Endothelial cell of umbilical vein (primary cell): ENCODE measurements at regions not wholly inside any gene's neighbourhood (a gene's known extent, or its start where the extent isn't known, plus 50 kb on each side); places are given as distances from the start of the nearest gene placed in this dataset.

Experiments used
- BruUV-seq: library from RNA; stranded (reverse); fragments of 400-500 nt; replicated peaks from 2 replicates; lab custom pipeline; 2021; lab: Mats Ljungman, UMichigan
- CTCF ChIA-PET: fragments of 300-600, 350-600 bp; sonication (Branson Sonifier 250); formaldehyde crosslinking; loops from one replicate; lab custom pipeline; 2021; ENCODE audit warnings: antibody characterized with exemption, inconsistent platforms; lab: Charles Lee
- POLR2A ChIA-PET: fragments of 300-600, 350-600 bp; sonication (Branson Sonifier 250); formaldehyde crosslinking; loops from one replicate; lab custom pipeline; 2021; ENCODE audit warnings: antibody characterized with exemption, inconsistent platforms; lab: Charles Lee
- DNase-seq: peaks from one replicate; pipeline ENCODE4 v3.0.0-alpha.2; 2011; ENCODE audit warnings: low read depth, low spot score
- FAIRE-seq: peaks from 2 replicates; lab custom pipeline; 2011; peaks lifted over from hg19 to GRCh38; lab: Jason Lieb, UNC
- H2AFZ ChIP-seq: 2 replicates; pipeline ENCODE4 v1.6.0; 2012; ENCODE audit warnings: low read depth, low read length, control low read depth, inconsistent platforms
- H3K27ac ChIP-seq: 2 replicates; pipeline ENCODE4 v1.5.1; 2011; ENCODE audit warnings: low read depth, mild to moderate bottlenecking, control low read depth, low read length, moderate library complexity; ENCODE audit not compliant: insufficient read depth
- H3K27me3 ChIP-seq, 2 experiments: 2 replicates each; pipeline versions ENCODE4 v1.6.0 to v1.6.1; 2011; ENCODE audit warnings: low read length in 2 of 2, mixed read lengths in 1 of 2; ENCODE audit not compliant: control insufficient read depth in 2 of 2, insufficient read depth in 2 of 2
- H3K36me3 ChIP-seq, 2 experiments: 2 replicates in 1 of 2; 3 replicates in 1 of 2; pipeline ENCODE4 v1.5.1; 2011; ENCODE audit warnings: low read length in 2 of 2, mild to moderate bottlenecking in 1 of 2, moderate library complexity in 1 of 2; ENCODE audit not compliant: control insufficient read depth in 2 of 2, insufficient read depth in 2 of 2; ENCODE audit errors: extremely low read depth in 1 of 2
- H3K4me1 ChIP-seq: 3 replicates; pipeline ENCODE4 v1.5.1; 2011; ENCODE audit warnings: mild to moderate bottlenecking, low read length; ENCODE audit not compliant: control insufficient read depth, insufficient read depth; ENCODE audit errors: extremely low read depth
- H3K4me2 ChIP-seq: 2 replicates; pipeline ENCODE4 v1.6.1; 2011; ENCODE audit warnings: low read length, control low read depth, mixed read lengths; ENCODE audit not compliant: insufficient read depth
- H3K4me3 ChIP-seq, 3 experiments: fragments of 200-600 bp in 1 of 3; sonication (generic), shearing (Covaris generic) in 1 of 3; replicated peaks in 1 of 3; 2 replicates each; pipeline ENCODE4 v1.5.1; 2011 to 2016; ENCODE audit warnings: control low read depth in 3 of 3, low read length in 3 of 3, mild to moderate bottlenecking in 2 of 3, inconsistent platforms in 1 of 3, low read depth in 1 of 3, moderate library complexity in 1 of 3; ENCODE audit not compliant: insufficient read depth in 1 of 3
- H3K79me2 ChIP-seq: 2 replicates; pipeline ENCODE4 v1.6.0; 2012; ENCODE audit warnings: low read length, inconsistent platforms; ENCODE audit not compliant: control insufficient read depth, insufficient read depth
- H3K9ac ChIP-seq: replicated peaks from 2 replicates; pipeline ENCODE3; 2011; ENCODE audit warnings: low read length, control low read depth; ENCODE audit not compliant: insufficient read depth; ENCODE audit errors: extremely low read depth
- H3K9me1 ChIP-seq: replicated peaks from 3 replicates; pipeline ENCODE4 v1.6.0; 2011; ENCODE audit warnings: mild to moderate bottlenecking, low read length; ENCODE audit not compliant: control insufficient read depth, insufficient read depth; ENCODE audit errors: extremely low read depth
- H3K9me3 ChIP-seq: replicated peaks from 2 replicates; pipeline ENCODE4 v1.5.1; 2012; ENCODE audit warnings: low read length, inconsistent platforms; ENCODE audit not compliant: control insufficient read depth, insufficient read depth
- H4K20me1 ChIP-seq: replicated peaks from 2 replicates; pipeline ENCODE3; 2011; ENCODE audit warnings: mild to moderate bottlenecking, low read length; ENCODE audit not compliant: control insufficient read depth, insufficient read depth; ENCODE audit errors: extremely low read depth
- GATA2 ChIP-seq: IDR thresholded peaks from 2 replicates; pipeline ENCODE4 v1.7.0; 2011; ENCODE audit warnings: low read depth, mild to moderate bottlenecking, moderate library complexity, mixed read lengths, low read length; ENCODE audit not compliant: insufficient read length, insufficient read depth
- JUN ChIP-seq: IDR thresholded peaks from 2 replicates; pipeline ENCODE4 v1.6.1; 2011; ENCODE audit warnings: borderline replicate concordance, low read depth; ENCODE audit not compliant: insufficient read length, insufficient read depth
- MYC ChIP-seq: IDR thresholded peaks from one replicate; pipeline ENCODE4 v1.6.1; 2011; ENCODE audit warnings: mild to moderate bottlenecking, low read depth, low read length
- POLR2A ChIP-seq: IDR thresholded peaks from 2 replicates; pipeline ENCODE4 v1.6.1; 2012; ENCODE audit warnings: low read depth, mild to moderate bottlenecking, control low read depth, low read length
- POLR2AphosphoS5 ChIP-seq: IDR thresholded peaks from 2 replicates; pipeline ENCODE4 v1.6.1; 2012; ENCODE audit warnings: low read depth, mild to moderate bottlenecking, control low read depth, low read length, moderate library complexity; ENCODE audit not compliant: insufficient read depth
- dilution Hi-C: fragments of 300-500 bp; cut with MboI; formaldehyde crosslinking; loops from one replicate; pipeline ENCODE4 v1.15.0; 2019; ENCODE audit warnings: low sequenced_read_pairs; ENCODE audit not compliant: extremely low pct_ligation_motif_present
- intact Hi-C: fragments of 100-400 bp; cut with micrococcal nuclease; formaldehyde crosslinking; loops from one replicate; pipeline ENCODE4 v1.10.0; 2022
- TF ChIP-seq, protein P1 (sequence below), 2 donors: IDR thresholded peaks; 1 replicate in 1 of 2; 2 replicates in 1 of 2; pipeline ENCODE4 v1.5.1; 2011; ENCODE audit warnings: low read length in 2 of 2, mild to moderate bottlenecking in 2 of 2, moderate library complexity in 2 of 2, control low read depth in 1 of 2, inconsistent platforms in 1 of 2, low read depth in 1 of 2; ENCODE audit not compliant: insufficient read depth in 1 of 2; ENCODE audit errors: extremely low read depth in 1 of 2
- TF ChIP-seq, protein P2 (sequence below): IDR thresholded peaks from 2 replicates; pipeline ENCODE4 v1.6.1; 2011; ENCODE audit not compliant: insufficient read depth, insufficient read length

DNA sequence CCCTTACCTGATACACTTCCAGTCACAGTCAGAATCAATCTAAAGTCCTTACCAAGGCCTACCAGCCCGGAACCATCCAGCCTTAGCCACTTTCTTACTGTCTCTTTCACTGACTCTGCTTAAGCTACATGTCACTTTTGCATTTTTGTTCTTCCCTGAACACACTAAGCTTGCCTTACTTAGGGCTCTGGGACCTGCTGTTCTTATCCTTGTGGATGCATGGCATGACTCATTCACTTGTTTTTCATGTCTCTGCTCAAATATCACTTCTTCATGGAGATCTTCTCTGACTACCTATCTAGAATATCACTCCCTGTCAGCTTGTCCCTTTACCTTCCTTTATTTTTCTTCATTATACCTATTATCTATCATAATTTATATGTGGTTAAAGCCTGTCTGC lies 65.6 kb upstream of the ZDHHC17 start:
- peaks cover 6% of the 10 kb centered on the region for H3K4me1 ChIP-seq
- H3K27me3 ChIP-seq: no peaks in the 10 kb centered on the region
- no peak overlapping the region for H3K4me3 ChIP-seq
- BruUV-seq: no TSS peak
- ChIA-PET CTCF (interaction anchor here (0.8 to 1.3 kb wide), 3 partner anchors 14 to 63 kb away, joined by 3 to 6 read pairs (median 3); no protein-coding TSS in a partner anchor), POLR2A (no interaction called here)
- H3K79me2 ChIP-seq: no peaks in the 10 kb centered on the region
- TF ChIP-seq, protein P1, sequence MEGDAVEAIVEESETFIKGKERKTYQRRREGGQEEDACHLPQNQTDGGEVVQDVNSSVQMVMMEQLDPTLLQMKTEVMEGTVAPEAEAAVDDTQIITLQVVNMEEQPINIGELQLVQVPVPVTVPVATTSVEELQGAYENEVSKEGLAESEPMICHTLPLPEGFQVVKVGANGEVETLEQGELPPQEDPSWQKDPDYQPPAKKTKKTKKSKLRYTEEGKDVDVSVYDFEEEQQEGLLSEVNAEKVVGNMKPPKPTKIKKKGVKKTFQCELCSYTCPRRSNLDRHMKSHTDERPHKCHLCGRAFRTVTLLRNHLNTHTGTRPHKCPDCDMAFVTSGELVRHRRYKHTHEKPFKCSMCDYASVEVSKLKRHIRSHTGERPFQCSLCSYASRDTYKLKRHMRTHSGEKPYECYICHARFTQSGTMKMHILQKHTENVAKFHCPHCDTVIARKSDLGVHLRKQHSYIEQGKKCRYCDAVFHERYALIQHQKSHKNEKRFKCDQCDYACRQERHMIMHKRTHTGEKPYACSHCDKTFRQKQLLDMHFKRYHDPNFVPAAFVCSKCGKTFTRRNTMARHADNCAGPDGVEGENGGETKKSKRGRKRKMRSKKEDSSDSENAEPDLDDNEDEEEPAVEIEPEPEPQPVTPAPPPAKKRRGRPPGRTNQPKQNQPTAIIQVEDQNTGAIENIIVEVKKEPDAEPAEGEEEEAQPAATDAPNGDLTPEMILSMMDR (IDR thresholded peaks at IDR 0.05; ENCODE audit: extremely low read depth in 1 of 2, insufficient read depth in 1 of 2, low read depth in 1 of 2, low read length in 2 of 2): no peak
- TF ChIP-seq MYC (no peak), POLR2A (no peak), POLR2AphosphoS5 (no peak)
- TF ChIP-seq, protein P2, sequence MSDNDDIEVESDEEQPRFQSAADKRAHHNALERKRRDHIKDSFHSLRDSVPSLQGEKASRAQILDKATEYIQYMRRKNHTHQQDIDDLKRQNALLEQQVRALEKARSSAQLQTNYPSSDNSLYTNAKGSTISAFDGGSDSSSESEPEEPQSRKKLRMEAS: no peak
- dilution Hi-C loops (no loop called here), intact Hi-C loops (no loop called here)
- H4K20me1 ChIP-seq: no peaks in the 10 kb centered on the region
- no peaks in the 10 kb centered on the region for H3K36me3 ChIP-seq
- FAIRE-seq (no peak), DNase-seq (no peak)
- no peak overlapping the region for H3K4me2 ChIP-seq
- no peak overlapping the region for H2AFZ ChIP-seq
- no peak overlapping the region for H3K27ac ChIP-seq
- no peaks in the 10 kb centered on the region for H3K9me1 ChIP-seq
- H3K9ac ChIP-seq: no peak overlapping the region
- H3K9me3 ChIP-seq: no peaks in the 10 kb centered on the region

DNA sequence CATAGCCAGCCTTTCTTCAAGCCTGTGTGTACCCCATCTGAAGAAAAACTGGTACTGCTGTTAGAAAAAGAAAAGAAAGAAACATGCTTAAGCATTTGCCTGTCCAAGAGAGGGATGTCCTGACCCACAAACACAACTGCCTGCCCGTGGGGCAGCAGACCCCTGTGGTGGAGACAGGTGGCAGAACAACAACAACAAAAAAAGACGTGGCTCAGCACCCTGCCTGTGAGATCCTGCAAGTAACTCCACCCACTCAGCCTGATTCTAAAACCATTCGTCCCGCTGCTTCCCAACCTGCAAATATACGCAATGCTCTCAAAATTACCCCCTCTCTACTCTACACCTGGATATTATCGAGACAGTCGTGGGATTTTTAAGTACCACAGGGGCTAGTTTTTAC lies 64.9 kb upstream of the ZDHHC17 start:
- no peak overlapping the region for H2AFZ ChIP-seq
- no peaks in the 10 kb centered on the region for H3K9me1 ChIP-seq
- H3K79me2 ChIP-seq: no peaks in the 10 kb centered on the region
- H3K4me1 ChIP-seq: peaks cover 6% of the 10 kb centered on the region
- H3K36me3 ChIP-seq: no peaks in the 10 kb centered on the region
- no peaks in the 10 kb centered on the region for H3K27me3 ChIP-seq
- H3K27ac ChIP-seq: no peak overlapping the region
- intact Hi-C loops (no loop called here), dilution Hi-C loops (no loop called here)
- ChIA-PET CTCF (interaction anchor here (1.3 kb wide), 2 partner anchors 14 to 20 kb away, joined by 3 to 6 read pairs; no protein-coding TSS in a partner anchor), POLR2A (no interaction called here)
- TF ChIP-seq POLR2A: no peak
- TF ChIP-seq, protein P1 (IDR thresholded peaks at IDR 0.05; ENCODE audit: extremely low read depth in 1 of 2, insufficient read depth in 1 of 2, low read depth in 1 of 2, low read length in 2 of 2): no peak
- no peak for TF ChIP-seq JUN
- TF ChIP-seq GATA2: no peak
- no peak for TF ChIP-seq MYC
- TF ChIP-seq POLR2AphosphoS5: no peak
- H3K9ac ChIP-seq: no peak overlapping the region
- no TSS peak for BruUV-seq
- H3K4me2 ChIP-seq: no peak overlapping the region
- no peaks in the 10 kb centered on the region for H4K20me1 ChIP-seq
- no peak overlapping the region for H3K4me3 ChIP-seq
- DNase-seq: no peak
- H3K9me3 ChIP-seq: no peaks in the 10 kb centered on the region
- FAIRE-seq: no peak
